Endothelial cell (in vitro differentiated cells): ENCODE measurements at regions not wholly inside any gene's neighbourhood (a gene's known extent, or its start where the extent isn't known, plus 50 kb on each side); places are given as distances from the start of the nearest gene placed in this dataset.
"Not testable (repeated sequence)": the region's sequence is repeated elsewhere in the genome, so short reads cannot be mapped to it uniquely, and the experiment has no call there.

ENCODE experiments used
- DNase-seq: peaks from one replicate; pipeline ENCODE4 v3.0.0; 2021; ENCODE audit warnings: low spot score
- H3K27ac Mint-ChIP-seq: one replicate; pipeline ENCODE4 v1.8.0; 2021; ENCODE audit warnings: mixed read lengths, inconsistent platforms; ENCODE audit not compliant: unreplicated experiment
- H3K27me3 Mint-ChIP-seq: one replicate; pipeline ENCODE4 v1.8.0; 2021; ENCODE audit warnings: mild to moderate bottlenecking, moderate library complexity, mixed read lengths, inconsistent platforms; ENCODE audit not compliant: unreplicated experiment
- H3K36me3 Mint-ChIP-seq: one replicate; pipeline ENCODE4 v1.8.0; 2021; ENCODE audit warnings: mild to moderate bottlenecking, low read depth, mixed read lengths, inconsistent platforms; ENCODE audit not compliant: unreplicated experiment
- H3K4me1 Mint-ChIP-seq: one replicate; pipeline ENCODE4 v1.8.0; 2021; ENCODE audit warnings: mild to moderate bottlenecking, mixed read lengths, inconsistent platforms; ENCODE audit not compliant: unreplicated experiment
- H3K4me3 Mint-ChIP-seq: one replicate; pipeline ENCODE4 v1.8.0; 2021; ENCODE audit warnings: mild to moderate bottlenecking, mixed read lengths, inconsistent platforms; ENCODE audit not compliant: unreplicated experiment
- H3K9me3 Mint-ChIP-seq: one replicate; pipeline ENCODE4 v1.8.0; 2021; ENCODE audit warnings: mixed read lengths, inconsistent platforms; ENCODE audit not compliant: unreplicated experiment
- CTCF ChIP-seq: fragments of 200-600 bp; sonication (generic); IDR thresholded peaks from one replicate; pipeline ENCODE4 v1.5.0; 2021; ENCODE audit warnings: antibody characterized with exemption; ENCODE audit not compliant: unreplicated experiment

- H3K36me3 Mint-ChIP-seq: no peaks in the 10 kb centered on the region
- no peak overlapping the region for H3K4me3 Mint-ChIP-seq
These were observed 99.1 kb upstream of the TCF4 start for GRCh38 chr18:55687106-55687505.

GRCh38 chr18:55685638-55686037 lies 97.6 kb upstream of the TCF4 start:
- no peak for TF ChIP-seq CTCF
- Mint-ChIP-seq H3K27ac (no peak overlapping the region), H3K9me3 (no peaks in the 10 kb centered on the region), H3K36me3 (no peaks in the 10 kb centered on the region), H3K27me3 (no peaks in the 10 kb centered on the region), H3K4me1 (no peaks in the 10 kb centered on the region), H3K4me3 (no peak overlapping the region)
- no peak for DNase-seq

More at GRCh38 chr18:55687106-55687505, 99.1 kb upstream of the TCF4 start:
- no peaks in the 10 kb centered on the region for H3K9me3 Mint-ChIP-seq
- H3K27ac Mint-ChIP-seq: no peak overlapping the region
- TF ChIP-seq CTCF: no peak
- no peaks in the 10 kb centered on the region for H3K27me3 Mint-ChIP-seq
- DNase-seq: no peak
- H3K4me1 Mint-ChIP-seq: no peaks in the 10 kb centered on the region

GRCh38 chr18:55672574-55673361 lies 84.8 kb upstream of the TCF4 start:
- H3K27ac Mint-ChIP-seq: no peak overlapping the region
- no peaks in the 10 kb centered on the region for H3K36me3 Mint-ChIP-seq
- H3K4me1 Mint-ChIP-seq: no peaks in the 10 kb centered on the region
- TF ChIP-seq CTCF: no peak
- H3K27me3 Mint-ChIP-seq: no peaks in the 10 kb centered on the region
- no peak for DNase-seq
- no peak overlapping the region for H3K4me3 Mint-ChIP-seq
- H3K9me3 Mint-ChIP-seq: peaks cover 3% of the 10 kb centered on the region

- Mint-ChIP-seq H3K27me3 (peaks cover 5% of the 10 kb centered on the region), H3K9me3 (no peaks in the 10 kb centered on the region), H3K36me3 (peaks cover 4% of the 10 kb centered on the region), H3K4me3 (no peak overlapping the region), H3K27ac (no peak overlapping the region), H3K4me1 (no peaks in the 10 kb centered on the region)
- no peak for TF ChIP-seq CTCF
- no peak for DNase-seq
These were observed 77.5 kb upstream of the TCF4 start for GRCh38 chr18:55665506-55665905.

GRCh38 chr18:55664758-55665400 lies 76.9 kb upstream of the TCF4 start:
- H3K4me3 Mint-ChIP-seq, H3K9me3 Mint-ChIP-seq, H3K27me3 Mint-ChIP-seq: not testable (repeated sequence)

More at GRCh38 chr18:55664758-55665400, 76.9 kb upstream of the TCF4 start:
- H3K4me1 Mint-ChIP-seq, H3K36me3 Mint-ChIP-seq, H3K27ac Mint-ChIP-seq, DNase-seq: not testable (repeated sequence)
